ENCODE measurements at regions not wholly inside any gene's neighbourhood (a gene's known extent, or its start where the extent isn't known, plus 50 kb on each side); places are given as distances from the start of the nearest gene placed in this dataset.

GRCh38 chr7:153402721-153403541 is 643.4 kb downstream of the ACTR3B start:
- TF ChIP-seq, protein P1, sequence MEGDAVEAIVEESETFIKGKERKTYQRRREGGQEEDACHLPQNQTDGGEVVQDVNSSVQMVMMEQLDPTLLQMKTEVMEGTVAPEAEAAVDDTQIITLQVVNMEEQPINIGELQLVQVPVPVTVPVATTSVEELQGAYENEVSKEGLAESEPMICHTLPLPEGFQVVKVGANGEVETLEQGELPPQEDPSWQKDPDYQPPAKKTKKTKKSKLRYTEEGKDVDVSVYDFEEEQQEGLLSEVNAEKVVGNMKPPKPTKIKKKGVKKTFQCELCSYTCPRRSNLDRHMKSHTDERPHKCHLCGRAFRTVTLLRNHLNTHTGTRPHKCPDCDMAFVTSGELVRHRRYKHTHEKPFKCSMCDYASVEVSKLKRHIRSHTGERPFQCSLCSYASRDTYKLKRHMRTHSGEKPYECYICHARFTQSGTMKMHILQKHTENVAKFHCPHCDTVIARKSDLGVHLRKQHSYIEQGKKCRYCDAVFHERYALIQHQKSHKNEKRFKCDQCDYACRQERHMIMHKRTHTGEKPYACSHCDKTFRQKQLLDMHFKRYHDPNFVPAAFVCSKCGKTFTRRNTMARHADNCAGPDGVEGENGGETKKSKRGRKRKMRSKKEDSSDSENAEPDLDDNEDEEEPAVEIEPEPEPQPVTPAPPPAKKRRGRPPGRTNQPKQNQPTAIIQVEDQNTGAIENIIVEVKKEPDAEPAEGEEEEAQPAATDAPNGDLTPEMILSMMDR (IDR thresholded peaks at IDR 0.05; ENCODE audit: insufficient read depth, low read depth, low read length), result no peak
- no peak for TF ChIP-seq EZH2 (IDR thresholded peaks at IDR 0.05; ENCODE audit: insufficient read depth, low read length)
